PC-3 (cell line): ENCODE measurements at regions not wholly inside any gene's neighbourhood (a gene's known extent, or its start where the extent isn't known, plus 50 kb on each side); places are given as distances from the start of the nearest gene placed in this dataset.
A peak's percentile ranks its signal among the peaks of the same experiment; 100 is the strongest.
"Not testable (repeated sequence)": the region's sequence is repeated elsewhere in the genome, so short reads cannot be mapped to it uniquely, and the experiment has no call there.

Experiments
- ATAC-seq: fragments of 200-7000 bp; cut with Tn5 transposase; 2 replicates; pipeline ENCODE4 v1.9.1; 2020; ENCODE audit warnings: mild to moderate bottlenecking, moderate library complexity
- BruUV-seq: library from RNA; stranded (reverse); fragments of 400-500 nt; replicated peaks from 2 replicates; lab custom pipeline; 2021; lab: Mats Ljungman, UMichigan
- CTCF ChIA-PET: fragments of 300-600 bp; sonication (Branson Sonifier 250); formaldehyde crosslinking; loops from one replicate; lab custom pipeline; 2022; ENCODE audit warnings: antibody characterized with exemption; lab: Charles Lee
- POLR2A ChIA-PET: fragments of 300-600 bp; sonication (Branson Sonifier 250); formaldehyde crosslinking; loops from one replicate; lab custom pipeline; 2022; ENCODE audit warnings: antibody characterized with exemption; ENCODE audit not compliant: unreplicated experiment; lab: Charles Lee
- DNase-seq: peaks from one replicate; pipeline ENCODE4 v3.0.0-alpha.2; 2015
- H2AFZ ChIP-seq: fragments of 300-600 bp; sonication (generic); 2 replicates; pipeline ENCODE4 v1.6.0; 2016; ENCODE audit warnings: antibody characterized with exemption, low read length
- H3F3A ChIP-seq: fragments of 300-600 bp; sonication (generic); one replicate; pipeline ENCODE4 v1.6.0; 2017; ENCODE audit warnings: antibody characterized with exemption, low read length, control low read depth, mild to moderate bottlenecking; ENCODE audit not compliant: unreplicated experiment
- H3K27ac ChIP-seq: fragments of 300-600 bp; sonication (generic); 2 replicates; pipeline ENCODE4 v1.5.1; 2016; ENCODE audit warnings: mild to moderate bottlenecking, low read length
- H3K27me3 ChIP-seq: fragments of 300-600 bp; sonication (generic); 2 replicates; pipeline ENCODE4 v1.6.1; 2016; ENCODE audit warnings: low read length, mixed read lengths
- H3K36me3 ChIP-seq: fragments of 300-600 bp; sonication (generic); 2 replicates; pipeline ENCODE4 v1.6.1; 2016; ENCODE audit warnings: low read depth, mixed run types, low read length, mixed read lengths
- H3K4me1 ChIP-seq: fragments of 300-600 bp; sonication (generic); 2 replicates; pipeline ENCODE4 v1.5.1; 2016; ENCODE audit warnings: low read length; ENCODE audit not compliant: insufficient read depth
- H3K4me2 ChIP-seq: fragments of 300-600 bp; sonication (generic); 2 replicates; pipeline ENCODE4 v1.6.0; 2016; ENCODE audit warnings: low read length
- H3K4me3 ChIP-seq: fragments of 300-600 bp; sonication (generic); 2 replicates; pipeline ENCODE4 v1.5.1; 2016; ENCODE audit warnings: mild to moderate bottlenecking, low read length, mixed read lengths
- H3K79me2 ChIP-seq: fragments of 300-600 bp; sonication (generic); 2 replicates; pipeline ENCODE4 v1.6.1; 2017; ENCODE audit warnings: low read length, mixed read lengths
- H3K9ac ChIP-seq: fragments of 300-600 bp; sonication (generic); 2 replicates; pipeline ENCODE4 v1.6.0; 2016; ENCODE audit warnings: mild to moderate bottlenecking, low read length
- H3K9me2 ChIP-seq: fragments of 300-600 bp; sonication (generic); replicated peaks from 2 replicates; pipeline ENCODE4 v1.6.1; 2016; ENCODE audit warnings: mixed run types, low read length, mixed read lengths
- H3K9me3 ChIP-seq: fragments of 300-600 bp; sonication (generic); 2 replicates; pipeline ENCODE4 v1.6.1; 2016; ENCODE audit warnings: low read length, mixed read lengths
- H4K20me1 ChIP-seq: fragments of 300-600 bp; sonication (generic); 2 replicates; pipeline ENCODE4 v1.6.1; 2016; ENCODE audit warnings: low read length, mixed read lengths
- EZH2 ChIP-seq: fragments of 300-600 bp; sonication (generic); IDR thresholded peaks from one replicate; pipeline ENCODE4 v1.6.1; 2017; ENCODE audit warnings: antibody characterized with exemption, mild to moderate bottlenecking, low read length; ENCODE audit not compliant: unreplicated experiment
- EZH2phosphoT487 ChIP-seq: fragments of 300-600 bp; sonication (generic); IDR thresholded peaks from 2 replicates; pipeline ENCODE4 v1.6.1; 2018; ENCODE audit warnings: mild to moderate bottlenecking, antibody characterized with exemption, low read length, borderline replicate concordance
- intact Hi-C: fragments of 100-400 bp; cut with micrococcal nuclease; formaldehyde crosslinking; loops from 2 replicates; pipeline ENCODE4 v1.9.0; 2023
- TF ChIP-seq, protein P1 (sequence below): fragments of 300-600 bp; sonication (generic); conservative IDR thresholded peaks from 2 replicates; pipeline ENCODE4 v1.5.1; 2017; ENCODE audit warnings: antibody characterized with exemption, low read depth, mild to moderate bottlenecking, low read length

DNA sequence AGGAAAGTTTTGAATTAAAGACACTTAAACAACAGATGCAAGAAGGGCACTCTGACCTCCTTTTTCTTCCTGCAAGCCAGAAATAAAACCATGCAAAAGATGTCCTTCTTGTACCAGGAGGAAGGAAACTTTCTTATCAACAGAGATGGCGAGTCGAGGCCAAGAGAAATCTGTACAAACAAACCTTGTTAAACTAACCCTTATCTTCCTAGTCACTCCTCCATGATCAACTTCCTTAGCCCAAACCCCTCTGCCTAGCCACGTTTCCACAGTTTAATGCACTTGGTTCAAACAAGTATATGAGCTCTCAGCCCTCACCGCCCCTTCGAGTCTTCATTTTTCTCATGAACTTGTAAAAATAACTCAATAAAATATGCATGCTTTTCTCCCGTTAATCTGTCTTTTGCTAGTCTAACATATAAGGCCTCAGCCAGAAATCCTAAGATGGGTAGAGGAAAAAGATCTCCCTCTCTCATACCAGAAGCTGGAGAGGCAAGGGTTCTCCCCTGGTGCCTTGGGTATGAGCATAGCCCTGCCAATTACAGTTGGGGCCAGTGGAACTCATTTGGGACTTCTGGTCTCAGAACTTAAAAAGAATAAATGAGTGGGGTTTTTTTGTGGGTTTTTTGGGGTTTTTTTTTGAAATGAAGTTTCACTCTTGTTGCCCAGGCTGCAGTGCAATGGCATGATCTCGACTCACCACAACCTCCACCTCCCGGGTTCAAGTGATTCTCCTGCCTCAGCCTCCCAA lies 141.7 kb upstream of the SOD1 start:
- intact Hi-C loops, result no loop called here
- Histone ChIP-seq H3K27ac (no peak overlapping the region), H3K27me3 (no peaks in the 10 kb centered on the region), H3K9me2 (no peaks in the 10 kb centered on the region), H3K36me3 (no peaks in the 10 kb centered on the region), H3K79me2 (no peaks in the 10 kb centered on the region), H3K4me3 (no peak overlapping the region), H2AFZ (no peak overlapping the region), H4K20me1 (no peaks in the 10 kb centered on the region), H3K4me1 (no peaks in the 10 kb centered on the region), H3K9ac (no peak overlapping the region), H3F3A (no peaks in the 10 kb centered on the region), H3K4me2 (no peak overlapping the region), H3K9me3 (no peaks in the 10 kb centered on the region)
- ChIA-PET POLR2A (no interaction called here), CTCF (no interaction called here)
- TF ChIP-seq EZH2, result no peak
- TF ChIP-seq, protein P1, sequence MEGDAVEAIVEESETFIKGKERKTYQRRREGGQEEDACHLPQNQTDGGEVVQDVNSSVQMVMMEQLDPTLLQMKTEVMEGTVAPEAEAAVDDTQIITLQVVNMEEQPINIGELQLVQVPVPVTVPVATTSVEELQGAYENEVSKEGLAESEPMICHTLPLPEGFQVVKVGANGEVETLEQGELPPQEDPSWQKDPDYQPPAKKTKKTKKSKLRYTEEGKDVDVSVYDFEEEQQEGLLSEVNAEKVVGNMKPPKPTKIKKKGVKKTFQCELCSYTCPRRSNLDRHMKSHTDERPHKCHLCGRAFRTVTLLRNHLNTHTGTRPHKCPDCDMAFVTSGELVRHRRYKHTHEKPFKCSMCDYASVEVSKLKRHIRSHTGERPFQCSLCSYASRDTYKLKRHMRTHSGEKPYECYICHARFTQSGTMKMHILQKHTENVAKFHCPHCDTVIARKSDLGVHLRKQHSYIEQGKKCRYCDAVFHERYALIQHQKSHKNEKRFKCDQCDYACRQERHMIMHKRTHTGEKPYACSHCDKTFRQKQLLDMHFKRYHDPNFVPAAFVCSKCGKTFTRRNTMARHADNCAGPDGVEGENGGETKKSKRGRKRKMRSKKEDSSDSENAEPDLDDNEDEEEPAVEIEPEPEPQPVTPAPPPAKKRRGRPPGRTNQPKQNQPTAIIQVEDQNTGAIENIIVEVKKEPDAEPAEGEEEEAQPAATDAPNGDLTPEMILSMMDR, result no peak
- no peak for TF ChIP-seq EZH2phosphoT487
- DNase-seq, result no peak
- ATAC-seq, result no peak
- no TSS peak for BruUV-seq

DNA sequence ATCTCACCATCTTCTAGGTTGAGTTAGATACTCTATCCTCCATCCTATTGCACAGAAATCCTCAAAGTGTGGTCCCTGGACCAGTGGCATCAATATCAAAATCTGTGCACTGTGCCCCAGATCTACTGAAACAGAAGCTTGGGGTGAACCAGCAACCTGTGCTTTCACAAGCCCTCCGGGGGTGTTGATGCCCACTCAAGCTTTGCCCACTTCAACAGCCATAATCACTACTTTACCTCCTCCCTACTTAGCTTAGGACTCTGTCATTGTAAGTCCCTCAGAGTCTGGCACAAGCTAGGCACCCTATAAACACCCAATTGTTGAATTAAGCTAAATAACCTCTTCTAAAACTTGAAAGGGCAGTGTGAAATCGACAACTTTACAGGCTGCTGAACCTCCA lies 144.2 kb upstream of the SOD1 start:
- intact Hi-C loops, result no loop called here
- Histone ChIP-seq H3F3A (no peaks in the 10 kb centered on the region), H3K27me3 (no peaks in the 10 kb centered on the region), H2AFZ (no peak overlapping the region), H3K79me2 (no peaks in the 10 kb centered on the region), H3K9me3 (no peaks in the 10 kb centered on the region), H3K9me2 (no peaks in the 10 kb centered on the region), H3K36me3 (no peaks in the 10 kb centered on the region), H4K20me1 (no peaks in the 10 kb centered on the region), H3K4me2 (no peak overlapping the region), H3K9ac (no peak overlapping the region), H3K4me1 (peaks cover under 1% of the 10 kb centered on the region), H3K27ac (no peak overlapping the region), H3K4me3 (no peak overlapping the region)
- ChIA-PET POLR2A (no interaction called here), CTCF (no interaction called here)
- no TSS peak for BruUV-seq
- DNase-seq (no peak), ATAC-seq (no peak)
- TF ChIP-seq EZH2 (no peak), EZH2phosphoT487 (no peak)
- TF ChIP-seq, protein P1, result no peak

DNA sequence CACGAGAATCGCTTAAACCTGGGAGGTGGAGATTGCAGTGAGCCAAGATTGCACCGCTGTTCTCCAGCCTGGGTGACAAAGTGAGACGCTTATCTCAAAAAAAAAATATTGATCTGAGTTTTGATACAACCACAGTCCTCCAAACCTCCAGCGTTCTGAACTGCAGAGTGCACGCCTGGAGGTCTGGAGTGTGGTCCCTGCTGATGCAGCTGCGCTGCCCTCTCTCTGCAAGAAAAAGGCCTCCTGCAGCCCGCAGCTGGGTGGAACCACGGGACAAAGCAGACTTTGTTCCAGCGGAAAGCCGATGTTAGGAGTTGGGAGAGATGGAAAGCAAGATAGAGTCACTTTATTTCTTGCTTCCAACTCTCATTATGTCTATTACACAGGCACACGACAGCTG lies 144.9 kb upstream of the SOD1 start:
- TF ChIP-seq, protein P1, result 0 out of 2 replicates have a peak, but pooled peaks have one; percentile 9
- TF ChIP-seq EZH2phosphoT487, result no peak
- intact Hi-C loops, result no loop called here

DNA sequence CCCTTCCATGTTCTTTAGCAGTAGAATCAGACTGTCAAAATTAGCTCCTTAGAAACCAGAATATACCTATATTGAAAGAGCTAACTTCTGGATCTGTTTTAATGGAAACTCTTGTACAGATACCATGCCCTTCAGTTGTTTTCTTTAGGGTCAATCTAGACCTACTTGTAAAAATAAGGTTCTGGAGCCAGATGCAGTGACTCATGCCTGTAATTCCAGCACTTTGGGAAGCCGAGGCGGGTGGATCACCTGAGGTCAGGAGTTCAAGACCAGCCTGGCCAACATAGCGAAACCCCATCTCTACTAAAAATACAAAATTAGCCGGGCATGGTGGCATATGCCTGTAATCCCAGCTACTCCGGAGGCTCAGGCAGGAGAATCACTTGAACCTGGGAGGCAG lies 146.0 kb upstream of the SOD1 start:
- ATAC-seq, H3F3A ChIP-seq, CTCF ChIA-PET: not testable (repeated sequence)

More for the DNA sequence above, 144.9 kb upstream of the SOD1 start:
- no peaks in the 10 kb centered on the region for H3K36me3 ChIP-seq
- no peaks in the 10 kb centered on the region for H3K27me3 ChIP-seq
- H3F3A ChIP-seq, result no peaks in the 10 kb centered on the region
- peaks cover 7% of the 10 kb centered on the region for H3K4me1 ChIP-seq
- CTCF ChIA-PET, result no interaction called here
- no peak overlapping the region for H3K4me2 ChIP-seq
- ATAC-seq (no peak), DNase-seq (no peak)
- no peak overlapping the region for H2AFZ ChIP-seq
- no peaks in the 10 kb centered on the region for H3K79me2 ChIP-seq
- H3K9me3 ChIP-seq, result no peaks in the 10 kb centered on the region
- no TSS peak for BruUV-seq
- no peak overlapping the region for H3K27ac ChIP-seq
- no peak overlapping the region for H3K4me3 ChIP-seq
- POLR2A ChIA-PET, result no interaction called here
- no peaks in the 10 kb centered on the region for H3K9me2 ChIP-seq
- H4K20me1 ChIP-seq, result no peaks in the 10 kb centered on the region
- no peak overlapping the region for H3K9ac ChIP-seq

More for the DNA sequence above, 146.0 kb upstream of the SOD1 start:
- H3K4me1 ChIP-seq, result peaks cover 15% of the 10 kb centered on the region
- H3K9ac ChIP-seq, H3K4me3 ChIP-seq, H2AFZ ChIP-seq, POLR2A ChIA-PET, DNase-seq, BruUV-seq, H4K20me1 ChIP-seq, intact Hi-C loops, H3K27me3 ChIP-seq, H3K79me2 ChIP-seq, H3K27ac ChIP-seq, H3K9me3 ChIP-seq, H3K4me2 ChIP-seq, H3K9me2 ChIP-seq, H3K36me3 ChIP-seq: not testable (repeated sequence)
